ENCODE measurements at regions not wholly inside any gene's neighbourhood (a gene's known extent, or its start where the extent isn't known, plus 50 kb on each side); places are given as distances from the start of the nearest gene placed in this dataset.

GRCh38 chr17:79330696-79331095, 256.1 kb downstream of the ENGASE start:
- no peak for TF ChIP-seq CTCF (conservative IDR thresholded peaks at IDR 0.05)
- TF ChIP-seq EZH2 (IDR thresholded peaks at IDR 0.05; ENCODE audit: low read depth): no peak
